BE2C (cell line): ENCODE measurements at regions not wholly inside any gene's neighbourhood (a gene's known extent, or its start where the extent isn't known, plus 50 kb on each side); places are given as distances from the start of the nearest gene placed in this dataset.
A peak's percentile ranks its signal among the peaks of the same experiment; 100 is the strongest.

ENCODE experiments used
- DNase-seq: peaks from one replicate; pipeline ENCODE4 v3.0.0-alpha.2; 2020
- H3K27me3 ChIP-seq: fragments of 250-450 bp; sonication (Bioruptor Pico); 2 replicates; pipeline ENCODE4 v1.5.1; 2020; ENCODE audit warnings: mild to moderate bottlenecking
- H3K36me3 ChIP-seq: fragments of 250-450 bp; sonication (Bioruptor Pico); 2 replicates; pipeline ENCODE4 v1.5.1; 2020; ENCODE audit warnings: mild to moderate bottlenecking
- H3K4me1 ChIP-seq: fragments of 250-450 bp; sonication (Bioruptor Pico); 2 replicates; pipeline ENCODE4 v1.5.1; 2020
- H3K4me3 ChIP-seq: 2 replicates; pipeline ENCODE4 v1.5.1; 2011; ENCODE audit warnings: low read depth, low read length
- H3K9me3 ChIP-seq: fragments of 250-450 bp; sonication (Bioruptor Pico); 2 replicates; pipeline ENCODE4 v1.5.1; 2020
- TF ChIP-seq, protein P1 (sequence below): IDR thresholded peaks from 2 replicates; pipeline ENCODE4 v1.5.1; 2012; ENCODE audit warnings: mild to moderate bottlenecking, low read depth, low read length

DNA sequence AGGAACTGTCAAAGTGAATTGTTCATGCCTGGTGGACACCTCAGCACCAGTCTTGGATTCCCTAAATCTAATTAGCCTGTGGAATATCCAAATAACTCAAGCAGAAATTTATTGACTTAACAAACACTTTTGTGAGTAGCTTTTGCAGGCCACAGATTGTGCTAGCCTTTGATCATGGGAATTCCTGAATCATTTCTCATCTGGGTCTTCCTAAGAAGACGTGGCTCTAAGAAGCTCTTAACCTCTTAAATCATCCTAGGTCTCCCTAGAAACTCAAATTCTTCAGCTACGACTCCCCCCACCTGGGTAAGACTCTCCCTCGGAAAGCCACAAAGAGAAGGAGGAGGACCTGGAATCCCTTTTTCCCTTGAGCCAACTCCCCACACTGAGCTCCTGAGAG is 53.8 kb upstream of the PSEN2 start:
- Histone ChIP-seq H3K4me1 (peaks cover 6% of the 10 kb centered on the region; the same call in 1 of the 2 replicates), H3K4me3 (no peak overlapping the region), H3K27me3 (no peaks in the 10 kb centered on the region; the same call in 1 of the 2 replicates), H3K9me3 (no peaks in the 10 kb centered on the region), H3K36me3 (no peaks in the 10 kb centered on the region)
- no peak for DNase-seq
- TF ChIP-seq, protein P1, sequence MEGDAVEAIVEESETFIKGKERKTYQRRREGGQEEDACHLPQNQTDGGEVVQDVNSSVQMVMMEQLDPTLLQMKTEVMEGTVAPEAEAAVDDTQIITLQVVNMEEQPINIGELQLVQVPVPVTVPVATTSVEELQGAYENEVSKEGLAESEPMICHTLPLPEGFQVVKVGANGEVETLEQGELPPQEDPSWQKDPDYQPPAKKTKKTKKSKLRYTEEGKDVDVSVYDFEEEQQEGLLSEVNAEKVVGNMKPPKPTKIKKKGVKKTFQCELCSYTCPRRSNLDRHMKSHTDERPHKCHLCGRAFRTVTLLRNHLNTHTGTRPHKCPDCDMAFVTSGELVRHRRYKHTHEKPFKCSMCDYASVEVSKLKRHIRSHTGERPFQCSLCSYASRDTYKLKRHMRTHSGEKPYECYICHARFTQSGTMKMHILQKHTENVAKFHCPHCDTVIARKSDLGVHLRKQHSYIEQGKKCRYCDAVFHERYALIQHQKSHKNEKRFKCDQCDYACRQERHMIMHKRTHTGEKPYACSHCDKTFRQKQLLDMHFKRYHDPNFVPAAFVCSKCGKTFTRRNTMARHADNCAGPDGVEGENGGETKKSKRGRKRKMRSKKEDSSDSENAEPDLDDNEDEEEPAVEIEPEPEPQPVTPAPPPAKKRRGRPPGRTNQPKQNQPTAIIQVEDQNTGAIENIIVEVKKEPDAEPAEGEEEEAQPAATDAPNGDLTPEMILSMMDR, result no peak

DNA sequence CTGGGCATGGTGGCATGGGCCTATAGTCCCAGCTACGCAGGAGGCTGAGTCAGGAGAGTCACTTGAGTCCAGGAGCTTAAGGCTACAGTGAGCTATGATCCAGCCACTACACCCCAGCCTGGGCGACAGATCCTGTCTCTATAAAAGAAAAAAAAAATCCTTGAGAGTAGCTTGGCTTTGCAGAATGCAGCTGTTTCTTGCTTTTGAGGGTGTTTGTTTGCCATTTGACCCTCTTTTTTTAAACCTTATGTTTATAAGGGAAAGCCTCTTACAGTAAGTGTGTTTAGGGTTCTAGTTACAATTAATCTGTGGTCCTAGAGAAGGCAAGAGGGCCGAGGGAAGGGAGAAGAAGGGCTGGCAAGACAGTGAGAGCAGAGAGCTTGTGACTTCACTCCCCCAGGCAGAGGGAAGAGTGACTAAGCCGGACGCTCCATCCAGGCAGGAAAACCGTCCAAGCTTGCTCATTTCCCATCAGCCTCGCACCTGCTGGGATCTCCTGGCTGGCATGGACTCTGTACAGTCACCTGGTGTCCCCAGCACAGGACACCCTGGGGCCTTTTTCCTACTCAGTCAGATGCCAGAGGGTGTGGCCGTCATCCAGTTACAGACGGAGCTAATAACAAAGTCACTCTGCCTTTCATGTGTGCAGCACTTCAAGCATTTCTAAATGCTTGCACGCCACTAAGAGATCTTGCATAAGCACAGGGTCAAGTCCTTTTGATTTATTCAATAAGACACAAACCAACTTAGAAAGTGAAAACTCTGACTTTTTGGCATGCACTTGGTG is 55.5 kb upstream of the PSEN2 start:
- TF ChIP-seq, protein P1, result no peak
- DNase-seq, result peak; percentile 21
- H3K4me1 ChIP-seq, result no peaks in the 10 kb centered on the region
- H3K9me3 ChIP-seq, result no peaks in the 10 kb centered on the region
- no peaks in the 10 kb centered on the region; the same call in 1 of the 2 replicates for H3K27me3 ChIP-seq
- no peaks in the 10 kb centered on the region for H3K36me3 ChIP-seq
- H3K4me3 ChIP-seq, result no peak overlapping the region

DNA sequence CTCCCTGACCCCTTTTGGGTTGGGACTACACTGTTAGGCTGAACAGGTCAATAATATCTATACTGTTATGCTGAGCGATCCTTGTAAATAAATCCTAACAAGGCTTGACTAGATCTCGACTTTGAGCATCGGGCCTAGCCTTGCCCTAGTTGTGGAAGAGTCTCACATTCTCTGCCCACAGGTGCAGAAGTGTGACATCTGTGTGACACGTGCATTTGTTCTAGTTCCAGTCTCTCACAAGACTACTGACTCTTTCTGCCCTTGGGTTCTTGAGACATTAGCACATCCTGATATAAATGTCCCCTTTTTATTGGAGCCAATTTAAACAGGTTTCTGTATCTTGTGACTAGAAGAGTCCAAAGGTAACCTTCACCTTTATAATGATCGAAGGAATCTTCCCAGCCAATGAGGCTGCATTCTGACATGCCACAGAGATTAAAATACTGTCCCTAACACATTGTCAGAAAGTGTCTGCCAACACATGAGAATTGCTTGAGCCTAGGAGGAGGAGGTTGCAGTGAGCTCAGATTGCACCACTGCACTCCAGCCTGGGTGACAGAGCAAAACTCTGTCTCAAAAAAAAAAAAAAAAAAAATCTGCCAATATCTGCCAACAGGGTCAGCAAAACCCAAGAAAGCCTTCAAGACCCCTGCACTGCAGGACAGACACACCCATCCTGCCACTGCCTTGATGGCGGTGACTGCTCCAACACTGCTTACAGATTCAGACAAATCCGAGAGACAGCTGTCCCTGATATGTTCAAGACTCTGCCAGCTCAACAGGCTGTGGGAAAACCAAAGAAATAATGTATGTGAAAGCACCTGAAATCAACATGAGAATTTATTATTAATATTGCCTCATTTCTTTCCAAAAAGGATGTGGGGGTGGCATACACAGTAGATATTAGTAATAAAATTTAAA is 56.5 kb upstream of the PSEN2 start:
- Histone ChIP-seq H3K4me3 (no peak overlapping the region), H3K27me3 (no peaks in the 10 kb centered on the region; the same call in 1 of the 2 replicates)

DNA sequence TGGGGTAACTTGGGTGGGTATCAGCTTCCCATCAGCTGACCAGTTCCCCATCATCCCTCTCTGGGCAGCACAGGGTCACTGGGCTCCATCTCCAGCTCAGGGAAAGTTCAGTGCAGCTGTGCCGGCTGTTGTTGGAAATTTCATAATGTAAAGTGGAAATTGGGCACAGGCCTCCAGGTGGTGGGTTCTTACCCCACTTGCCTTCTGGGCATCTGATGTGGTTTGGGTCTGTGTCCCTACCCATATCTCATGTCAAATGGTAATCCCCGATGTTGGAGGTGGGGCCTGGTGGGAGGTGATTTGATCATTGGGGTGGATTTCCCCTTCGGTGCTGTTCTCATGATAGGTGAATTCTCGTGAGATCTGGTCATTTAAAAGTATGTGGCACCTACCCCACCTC is 59.7 kb upstream of the PSEN2 start:
- no peaks in the 10 kb centered on the region for H3K9me3 ChIP-seq
- H3K27me3 ChIP-seq, result no peaks in the 10 kb centered on the region; the same call in 1 of the 2 replicates
- TF ChIP-seq, protein P1, result no peak
- no peak for DNase-seq
- H3K4me3 ChIP-seq, result no peak overlapping the region
- no peaks in the 10 kb centered on the region for H3K4me1 ChIP-seq
- H3K36me3 ChIP-seq, result no peaks in the 10 kb centered on the region

More for the DNA sequence above, 56.5 kb upstream of the PSEN2 start:
- Histone ChIP-seq H3K9me3 (no peaks in the 10 kb centered on the region), H3K4me1 (no peaks in the 10 kb centered on the region), H3K36me3 (no peaks in the 10 kb centered on the region)
- TF ChIP-seq, protein P1, result no peak
- DNase-seq, result no peak

DNA sequence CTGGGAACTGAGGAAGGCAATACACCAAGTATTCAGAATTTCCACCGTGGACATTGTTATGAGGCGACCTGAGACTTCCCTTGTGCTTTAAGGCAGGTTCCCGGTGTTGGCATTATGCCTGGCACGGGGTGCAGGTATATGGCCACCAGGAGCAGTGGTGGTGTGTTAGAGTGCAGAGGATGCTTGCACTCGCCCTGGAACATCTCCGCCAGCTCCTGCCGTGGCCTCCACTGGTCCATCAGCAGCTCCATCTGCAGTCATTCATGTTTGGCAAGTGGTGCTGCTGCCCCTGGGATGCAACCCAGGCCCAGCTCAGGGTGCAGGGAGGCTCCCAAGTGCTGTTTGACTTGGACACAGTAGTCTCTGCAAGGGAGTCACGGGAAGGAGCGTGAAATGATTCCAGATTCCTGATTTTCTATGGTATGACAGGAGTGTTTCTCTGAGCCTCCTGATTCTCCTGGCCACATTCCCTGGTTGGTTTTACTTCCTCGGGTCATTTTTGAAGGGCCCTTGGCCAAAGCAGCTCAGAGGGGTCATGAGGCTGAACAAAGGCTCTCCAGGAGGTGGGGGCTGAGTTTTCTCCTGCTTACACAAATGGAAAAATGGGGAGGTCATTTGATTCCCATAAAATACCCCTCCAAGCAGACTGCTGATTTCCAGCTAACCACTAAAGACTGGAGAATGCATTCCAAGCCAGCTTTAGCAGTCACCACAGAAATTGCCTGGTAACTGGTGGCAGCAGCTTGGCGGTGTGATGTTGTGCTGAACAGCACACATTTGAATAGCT is 60.4 kb upstream of the PSEN2 start:
- Histone ChIP-seq H3K36me3 (no peaks in the 10 kb centered on the region), H3K27me3 (no peaks in the 10 kb centered on the region; the same call in 1 of the 2 replicates), H3K4me1 (peaks cover 5% of the 10 kb centered on the region; the same call in 1 of the 2 replicates), H3K4me3 (no peak overlapping the region), H3K9me3 (no peaks in the 10 kb centered on the region)
- no peak for DNase-seq
- TF ChIP-seq, protein P1, result no peak
